Astrocyte (in vitro differentiated cells and primary cell): ENCODE measurements at regions not wholly inside any gene's neighbourhood (a gene's known extent, or its start where the extent isn't known, plus 50 kb on each side); places are given as distances from the start of the nearest gene placed in this dataset.

Experiments
- EZH2 ChIP-seq: IDR thresholded peaks from 2 replicates; pipeline ENCODE4 v1.6.1; 2012; ENCODE audit warnings: mild to moderate bottlenecking, low read length, inconsistent platforms; ENCODE audit not compliant: insufficient read depth
- TF ChIP-seq, protein P1 (sequence below): IDR thresholded peaks from 2 replicates; pipeline ENCODE4 v1.5.1; 2011; ENCODE audit warnings: low read depth, mild to moderate bottlenecking, inconsistent platforms, low read length, moderate library complexity; ENCODE audit not compliant: insufficient read depth

DNA sequence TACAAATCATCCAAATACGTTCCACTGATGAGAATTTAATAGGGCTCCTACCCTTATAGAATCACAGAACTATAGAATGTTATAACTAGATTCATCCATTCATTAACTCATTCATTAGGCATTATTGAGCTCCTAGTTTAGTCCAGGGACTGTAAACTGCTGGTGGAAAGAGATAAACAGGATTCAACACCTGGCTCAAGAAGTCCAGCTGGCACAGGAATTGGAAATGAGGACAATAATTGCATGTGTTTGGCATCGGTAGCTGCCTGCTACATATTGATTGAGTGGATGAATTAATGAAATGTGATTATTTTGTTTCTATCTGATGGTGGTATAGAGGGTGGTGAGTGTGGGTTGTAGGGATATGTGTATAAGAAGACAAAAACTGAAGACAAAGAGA is 100.8 kb upstream of the TLE1 start:
- TF ChIP-seq, protein P1, sequence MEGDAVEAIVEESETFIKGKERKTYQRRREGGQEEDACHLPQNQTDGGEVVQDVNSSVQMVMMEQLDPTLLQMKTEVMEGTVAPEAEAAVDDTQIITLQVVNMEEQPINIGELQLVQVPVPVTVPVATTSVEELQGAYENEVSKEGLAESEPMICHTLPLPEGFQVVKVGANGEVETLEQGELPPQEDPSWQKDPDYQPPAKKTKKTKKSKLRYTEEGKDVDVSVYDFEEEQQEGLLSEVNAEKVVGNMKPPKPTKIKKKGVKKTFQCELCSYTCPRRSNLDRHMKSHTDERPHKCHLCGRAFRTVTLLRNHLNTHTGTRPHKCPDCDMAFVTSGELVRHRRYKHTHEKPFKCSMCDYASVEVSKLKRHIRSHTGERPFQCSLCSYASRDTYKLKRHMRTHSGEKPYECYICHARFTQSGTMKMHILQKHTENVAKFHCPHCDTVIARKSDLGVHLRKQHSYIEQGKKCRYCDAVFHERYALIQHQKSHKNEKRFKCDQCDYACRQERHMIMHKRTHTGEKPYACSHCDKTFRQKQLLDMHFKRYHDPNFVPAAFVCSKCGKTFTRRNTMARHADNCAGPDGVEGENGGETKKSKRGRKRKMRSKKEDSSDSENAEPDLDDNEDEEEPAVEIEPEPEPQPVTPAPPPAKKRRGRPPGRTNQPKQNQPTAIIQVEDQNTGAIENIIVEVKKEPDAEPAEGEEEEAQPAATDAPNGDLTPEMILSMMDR, result no peak
- TF ChIP-seq EZH2, result no peak
